HG03460 (cell line): ENCODE measurements at regions not wholly inside any gene's neighbourhood (a gene's known extent, or its start where the extent isn't known, plus 50 kb on each side); places are given as distances from the start of the nearest gene placed in this dataset.
A peak's percentile ranks its signal among the peaks of the same experiment; 100 is the strongest.
"Not testable (repeated sequence)": the region's sequence is repeated elsewhere in the genome, so short reads cannot be mapped to it uniquely, and the experiment has no call there.

Experiments used
- ATAC-seq: cut with Tn5 transposase; IDR thresholded peaks from one replicate; pipeline ENCODE4 v1.9.1; 2021; ENCODE audit not compliant: unreplicated experiment

- no peak for ATAC-seq
Measured at GRCh38 chr15:70242951-70243685, 145.4 kb upstream of the TLE3 start.

GRCh38 chr15:70241561-70242320, 144.0 kb upstream of the TLE3 start:
- no peak for ATAC-seq

GRCh38 chr15:70240820-70241430, 143.2 kb upstream of the TLE3 start:
- no peak for ATAC-seq

- peak; percentile 83 for ATAC-seq
Measured at GRCh38 chr15:70240082-70240481, 142.4 kb upstream of the TLE3 start.

- ATAC-seq, result no peak
Measured at GRCh38 chr15:70238917-70239316, 141.2 kb upstream of the TLE3 start.

- ATAC-seq, result no peak
Measured at GRCh38 chr15:70237626-70238025, 139.9 kb upstream of the TLE3 start.

- ATAC-seq, result no peak
Measured at GRCh38 chr15:70236341-70237086, 138.8 kb upstream of the TLE3 start.

- ATAC-seq, result no peak
Measured at GRCh38 chr15:70235347-70235746, 137.6 kb upstream of the TLE3 start.

GRCh38 chr15:70234256-70234905, 136.7 kb upstream of the TLE3 start:
- no peak for ATAC-seq

- no peak for ATAC-seq
Measured at GRCh38 chr15:70231484-70231883, 133.8 kb upstream of the TLE3 start.

GRCh38 chr15:70227918-70228317, 130.2 kb upstream of the TLE3 start:
- ATAC-seq, result not testable (repeated sequence)

- no peak for ATAC-seq
Measured at GRCh38 chr15:70227147-70227546, 129.4 kb upstream of the TLE3 start.

GRCh38 chr15:70226337-70226980, 128.7 kb upstream of the TLE3 start:
- ATAC-seq, result no peak

- no peak for ATAC-seq
Measured at GRCh38 chr15:70225416-70225815, 127.7 kb upstream of the TLE3 start.

GRCh38 chr15:70222606-70223005, 124.9 kb upstream of the TLE3 start:
- ATAC-seq, result no peak

- ATAC-seq, result no peak
Measured at GRCh38 chr15:70220490-70221096, 122.9 kb upstream of the TLE3 start.

- no peak for ATAC-seq
Measured at GRCh38 chr15:70219966-70220365, 122.2 kb upstream of the TLE3 start.

- ATAC-seq, result no peak
Measured at GRCh38 chr15:70219256-70219895, 121.7 kb upstream of the TLE3 start.
